Kidney epithelial cell (primary cell): ENCODE measurements at regions not wholly inside any gene's neighbourhood (a gene's known extent, or its start where the extent isn't known, plus 50 kb on each side); places are given as distances from the start of the nearest gene placed in this dataset.

Experiments
- DNase-seq: peaks from one replicate; pipeline ENCODE4 v3.0.0-alpha.2; 2010; ENCODE audit warnings: low read depth
- H3K27me3 ChIP-seq: 2 replicates; pipeline ENCODE4 v1.6.0; 2011; ENCODE audit warnings: low read length; ENCODE audit not compliant: control insufficient read depth, insufficient read depth
- H3K36me3 ChIP-seq: 2 replicates; pipeline ENCODE4 v1.5.1; 2011; ENCODE audit warnings: low read length; ENCODE audit not compliant: control insufficient read depth, insufficient read depth
- H3K4me3 ChIP-seq: 2 replicates; pipeline ENCODE4 v1.5.1; 2011; ENCODE audit warnings: low read depth, mild to moderate bottlenecking, control low read depth, low read length
- CTCF ChIP-seq: IDR thresholded peaks from 2 replicates; pipeline ENCODE4 v1.5.1; 2011; ENCODE audit warnings: mild to moderate bottlenecking, moderate library complexity, low read length, control low read depth, inconsistent platforms; ENCODE audit not compliant: insufficient read depth, poor library complexity, severe bottlenecking

- Histone ChIP-seq H3K27me3 (no peaks in the 10 kb centered on the region), H3K36me3 (no peaks in the 10 kb centered on the region), H3K4me3 (no peak overlapping the region)
- no peak for TF ChIP-seq CTCF
- DNase-seq, result no peak
Measured at GRCh38 chr3:174377096-174377495, 482.0 kb upstream of the NAALADL2 start.

- DNase-seq, result no peak
- Histone ChIP-seq H3K4me3 (no peak overlapping the region), H3K36me3 (no peaks in the 10 kb centered on the region), H3K27me3 (no peaks in the 10 kb centered on the region)
- TF ChIP-seq CTCF, result no peak
Measured at GRCh38 chr3:174377684-174378083, 481.4 kb upstream of the NAALADL2 start.

- TF ChIP-seq CTCF, result no peak
- Histone ChIP-seq H3K36me3 (no peaks in the 10 kb centered on the region), H3K27me3 (no peaks in the 10 kb centered on the region), H3K4me3 (no peak overlapping the region)
- DNase-seq, result no peak
Measured at GRCh38 chr3:174382878-174383277, 476.3 kb upstream of the NAALADL2 start.

GRCh38 chr3:174387736-174388135 lies 471.4 kb upstream of the NAALADL2 start:
- DNase-seq, result no peak
- no peak overlapping the region for H3K4me3 ChIP-seq
- no peak for TF ChIP-seq CTCF
- no peaks in the 10 kb centered on the region for H3K36me3 ChIP-seq
- H3K27me3 ChIP-seq, result no peaks in the 10 kb centered on the region

- H3K36me3 ChIP-seq, result no peaks in the 10 kb centered on the region
- no peaks in the 10 kb centered on the region for H3K27me3 ChIP-seq
- H3K4me3 ChIP-seq, result no peak overlapping the region
- peak; percentile 3 for TF ChIP-seq CTCF
- DNase-seq, result no peak
Measured at GRCh38 chr3:174397848-174398247, 461.3 kb upstream of the NAALADL2 start.

GRCh38 chr3:174398761-174399160 lies 460.4 kb upstream of the NAALADL2 start:
- no peaks in the 10 kb centered on the region for H3K27me3 ChIP-seq
- DNase-seq, result no peak
- no peak for TF ChIP-seq CTCF
- no peaks in the 10 kb centered on the region for H3K36me3 ChIP-seq
- H3K4me3 ChIP-seq, result no peak overlapping the region
